ENCODE measurements at regions not wholly inside any gene's neighbourhood (a gene's known extent, or its start where the extent isn't known, plus 50 kb on each side); places are given as distances from the start of the nearest gene placed in this dataset.
"Not testable (repeated sequence)": the region's sequence is repeated elsewhere in the genome, so short reads cannot be mapped to it uniquely, and the experiment has no call there.

GRCh38 chr6:163760860-163761259 lies 346.3 kb downstream of the QKI start:
- Mint-ChIP-seq H3K27me3 (peaks cover 44% of the 10 kb centered on the region), H3K36me3 (ENCODE audit: low read depth) (no peaks in the 10 kb centered on the region), H3K4me1 (no peaks in the 10 kb centered on the region), H3K4me3 (no peak overlapping the region), H3K27ac (no peak overlapping the region)
- DNase-seq (no peak), ATAC-seq (no peak)
- peaks cover 2% of the 10 kb centered on the region for H3K9me3 ChIP-seq (ENCODE audit: control insufficient read depth, low read length, poor library complexity, severe bottlenecking)

GRCh38 chr6:163759542-163759941 lies 345.0 kb downstream of the QKI start:
- no peak for ATAC-seq
- no peaks in the 10 kb centered on the region for H3K4me1 Mint-ChIP-seq
- H3K4me3 Mint-ChIP-seq = no peak overlapping the region
- H3K9me3 ChIP-seq (ENCODE audit: control insufficient read depth, low read length, poor library complexity, severe bottlenecking) = peaks cover 2% of the 10 kb centered on the region
- H3K27ac Mint-ChIP-seq = no peak overlapping the region
- H3K36me3 Mint-ChIP-seq (ENCODE audit: low read depth) = no peaks in the 10 kb centered on the region
- H3K27me3 Mint-ChIP-seq = peaks cover 38% of the 10 kb centered on the region
- no peak for DNase-seq

GRCh38 chr6:163757520-163757919 lies 343.0 kb downstream of the QKI start:
- DNase-seq (no peak), ATAC-seq (no peak)
- H3K27ac Mint-ChIP-seq = no peak overlapping the region
- H3K36me3 Mint-ChIP-seq (ENCODE audit: low read depth) = no peaks in the 10 kb centered on the region
- no peaks in the 10 kb centered on the region for H3K9me3 ChIP-seq (ENCODE audit: control insufficient read depth, low read length, poor library complexity, severe bottlenecking)
- H3K4me1 Mint-ChIP-seq = no peaks in the 10 kb centered on the region
- peaks cover 25% of the 10 kb centered on the region for H3K27me3 Mint-ChIP-seq
- H3K4me3 Mint-ChIP-seq = no peak overlapping the region

GRCh38 chr6:163756079-163756478 lies 341.6 kb downstream of the QKI start:
- Mint-ChIP-seq H3K36me3 (ENCODE audit: low read depth) (no peaks in the 10 kb centered on the region), H3K4me3 (no peak overlapping the region), H3K4me1 (no peaks in the 10 kb centered on the region), H3K27ac (no peak overlapping the region), H3K27me3 (peaks cover 16% of the 10 kb centered on the region)
- peak; percentile 62 for ATAC-seq
- H3K9me3 ChIP-seq (ENCODE audit: control insufficient read depth, low read length, poor library complexity, severe bottlenecking) = no peaks in the 10 kb centered on the region
- no peak for DNase-seq

GRCh38 chr6:163754866-163755265 lies 340.3 kb downstream of the QKI start:
- ATAC-seq (no peak), DNase-seq (no peak)
- Mint-ChIP-seq H3K4me3 (no peak overlapping the region), H3K4me1 (peaks cover 3% of the 10 kb centered on the region), H3K36me3 (ENCODE audit: low read depth) (no peaks in the 10 kb centered on the region), H3K27me3 (peaks cover 21% of the 10 kb centered on the region), H3K27ac (no peak overlapping the region)
- H3K9me3 ChIP-seq (ENCODE audit: control insufficient read depth, low read length, poor library complexity, severe bottlenecking) = no peaks in the 10 kb centered on the region

- no peak overlapping the region for H3K27ac Mint-ChIP-seq
- peaks cover 29% of the 10 kb centered on the region for H3K27me3 Mint-ChIP-seq
- H3K4me1 Mint-ChIP-seq = peaks cover 3% of the 10 kb centered on the region
- DNase-seq = no peak
- no peak overlapping the region for H3K4me3 Mint-ChIP-seq
- no peaks in the 10 kb centered on the region for H3K9me3 ChIP-seq (ENCODE audit: control insufficient read depth, low read length, poor library complexity, severe bottlenecking)
- ATAC-seq = no peak
- H3K36me3 Mint-ChIP-seq (ENCODE audit: low read depth) = no peaks in the 10 kb centered on the region
These were observed 338.9 kb downstream of the QKI start for GRCh38 chr6:163753430-163753829.

- DNase-seq (no peak), ATAC-seq (no peak)
- Mint-ChIP-seq H3K27me3 (peaks cover 27% of the 10 kb centered on the region), H3K36me3 (ENCODE audit: low read depth) (no peaks in the 10 kb centered on the region), H3K27ac (no peak overlapping the region), H3K4me1 (peaks cover 3% of the 10 kb centered on the region), H3K4me3 (no peak overlapping the region)
- no peaks in the 10 kb centered on the region for H3K9me3 ChIP-seq (ENCODE audit: control insufficient read depth, low read length, poor library complexity, severe bottlenecking)
These were observed 337.9 kb downstream of the QKI start for GRCh38 chr6:163752446-163752845.

GRCh38 chr6:163751032-163751525 lies 336.6 kb downstream of the QKI start:
- ATAC-seq (no peak), DNase-seq (no peak)
- no peaks in the 10 kb centered on the region for H3K9me3 ChIP-seq (ENCODE audit: control insufficient read depth, low read length, poor library complexity, severe bottlenecking)
- Mint-ChIP-seq H3K27ac (no peak overlapping the region), H3K36me3 (ENCODE audit: low read depth) (no peaks in the 10 kb centered on the region), H3K4me3 (no peak overlapping the region), H3K4me1 (peaks cover 3% of the 10 kb centered on the region), H3K27me3 (peaks cover 35% of the 10 kb centered on the region)

GRCh38 chr6:163750431-163751031 lies 336.0 kb downstream of the QKI start:
- peaks cover 40% of the 10 kb centered on the region for H3K27me3 Mint-ChIP-seq
- DNase-seq (no peak), ATAC-seq (no peak)
- no peak overlapping the region for H3K27ac Mint-ChIP-seq
- H3K4me3 Mint-ChIP-seq = no peak overlapping the region
- peaks cover 3% of the 10 kb centered on the region for H3K4me1 Mint-ChIP-seq
- no peaks in the 10 kb centered on the region for H3K9me3 ChIP-seq (ENCODE audit: control insufficient read depth, low read length, poor library complexity, severe bottlenecking)
- no peaks in the 10 kb centered on the region for H3K36me3 Mint-ChIP-seq (ENCODE audit: low read depth)

- H3K36me3 Mint-ChIP-seq (ENCODE audit: low read depth) = no peaks in the 10 kb centered on the region
- ATAC-seq (no peak), DNase-seq (no peak)
- no peak overlapping the region for H3K4me3 Mint-ChIP-seq
- no peaks in the 10 kb centered on the region for H3K9me3 ChIP-seq (ENCODE audit: control insufficient read depth, low read length, poor library complexity, severe bottlenecking)
- H3K27ac Mint-ChIP-seq = no peak overlapping the region
- H3K4me1 Mint-ChIP-seq = peaks cover 3% of the 10 kb centered on the region
- peaks cover 48% of the 10 kb centered on the region for H3K27me3 Mint-ChIP-seq
These were observed 334.4 kb downstream of the QKI start for GRCh38 chr6:163748886-163749285.

GRCh38 chr6:163748036-163748435 lies 333.5 kb downstream of the QKI start:
- Mint-ChIP-seq H3K4me3 (no peak overlapping the region), H3K27ac (no peak overlapping the region), H3K36me3 (ENCODE audit: low read depth) (no peaks in the 10 kb centered on the region), H3K27me3 (peaks cover 48% of the 10 kb centered on the region), H3K4me1 (peaks cover 3% of the 10 kb centered on the region)
- ATAC-seq (no peak), DNase-seq (no peak)
- no peaks in the 10 kb centered on the region for H3K9me3 ChIP-seq (ENCODE audit: control insufficient read depth, low read length, poor library complexity, severe bottlenecking)

GRCh38 chr6:163747058-163747457 lies 332.5 kb downstream of the QKI start:
- not testable (repeated sequence) for DNase-seq; H3K36me3 Mint-ChIP-seq (ENCODE audit: low read depth); H3K4me1 Mint-ChIP-seq; H3K9me3 ChIP-seq (ENCODE audit: control insufficient read depth, low read length, poor library complexity, severe bottlenecking); ATAC-seq; H3K27ac Mint-ChIP-seq; H3K4me3 Mint-ChIP-seq
- H3K27me3 Mint-ChIP-seq = peaks cover 53% of the 10 kb centered on the region

- Mint-ChIP-seq H3K4me3 (no peak overlapping the region), H3K4me1 (peaks cover 3% of the 10 kb centered on the region), H3K36me3 (ENCODE audit: low read depth) (no peaks in the 10 kb centered on the region), H3K27ac (no peak overlapping the region), H3K27me3 (peaks cover 50% of the 10 kb centered on the region)
- DNase-seq (no peak), ATAC-seq (no peak)
- no peaks in the 10 kb centered on the region for H3K9me3 ChIP-seq (ENCODE audit: control insufficient read depth, low read length, poor library complexity, severe bottlenecking)
These were observed 331.2 kb downstream of the QKI start for GRCh38 chr6:163745536-163746400.
